Osteoblast (primary cell): ENCODE measurements at regions not wholly inside any gene's neighbourhood (a gene's known extent, or its start where the extent isn't known, plus 50 kb on each side); places are given as distances from the start of the nearest gene placed in this dataset.

Experiments
- DNase-seq: peaks from one replicate; pipeline ENCODE4 v3.0.0; 2011; ENCODE audit warnings: low spot score, mixed read lengths; ENCODE audit not compliant: insufficient read length; ENCODE audit errors: missing footprints
- H2AFZ ChIP-seq: 2 replicates; pipeline ENCODE4 v1.6.0; 2011; ENCODE audit warnings: mild to moderate bottlenecking, low read length
- H3K27ac ChIP-seq: 2 replicates; pipeline ENCODE4 v1.5.1; 2011; ENCODE audit warnings: mild to moderate bottlenecking, low read depth, low read length, moderate library complexity
- H3K27me3 ChIP-seq: 2 replicates; pipeline ENCODE4 v1.6.0; 2012; ENCODE audit warnings: mild to moderate bottlenecking, control low read depth, inconsistent platforms, low read length, moderate library complexity; ENCODE audit not compliant: insufficient read depth
- H3K36me3 ChIP-seq: 2 replicates; pipeline ENCODE4 v1.5.1; 2011; ENCODE audit warnings: mild to moderate bottlenecking, low read length, control low read depth, moderate library complexity; ENCODE audit not compliant: insufficient read depth
- H3K4me1 ChIP-seq: 2 replicates; pipeline ENCODE4 v1.5.1; 2011; ENCODE audit warnings: mild to moderate bottlenecking, low read length, control low read depth, moderate library complexity; ENCODE audit not compliant: insufficient read depth
- H3K4me2 ChIP-seq: 2 replicates; pipeline ENCODE4 v1.6.0; 2011; ENCODE audit warnings: mild to moderate bottlenecking, low read length; ENCODE audit not compliant: insufficient read depth
- H3K4me3 ChIP-seq: fragments of 200-600 bp; sonication (generic); 3 replicates; pipeline ENCODE4 v1.5.1; 2012; ENCODE audit warnings: mild to moderate bottlenecking, low read length, inconsistent platforms; ENCODE audit not compliant: insufficient read depth
- H3K79me2 ChIP-seq: 2 replicates; pipeline ENCODE4 v1.6.0; 2012; ENCODE audit warnings: mild to moderate bottlenecking, low read length, control low read depth, inconsistent platforms; ENCODE audit not compliant: insufficient read depth
- H3K9me3 ChIP-seq: 2 replicates; pipeline ENCODE4 v1.5.1; 2011; ENCODE audit warnings: low read depth, low read length, control low read depth
- H4K20me1 ChIP-seq: 2 replicates; pipeline ENCODE4 v1.6.0; 2012; ENCODE audit warnings: mild to moderate bottlenecking, low read length, control low read depth; ENCODE audit not compliant: insufficient read depth
- CTCF ChIP-seq: IDR thresholded peaks from 2 replicates; pipeline ENCODE4 v1.5.1; 2011; ENCODE audit warnings: mild to moderate bottlenecking, low read depth, low read length, moderate library complexity; ENCODE audit errors: extremely low read depth

GRCh38 chr4:188300385-188300784 is 161.1 kb downstream of the TRIML1 start:
- Histone ChIP-seq H3K4me3 (no peak overlapping the region), H3K9me3 (no peaks in the 10 kb centered on the region), H3K79me2 (no peaks in the 10 kb centered on the region), H3K27ac (no peak overlapping the region), H2AFZ (no peak overlapping the region), H4K20me1 (no peaks in the 10 kb centered on the region), H3K4me1 (peaks cover 31% of the 10 kb centered on the region), H3K27me3 (no peaks in the 10 kb centered on the region), H3K36me3 (no peaks in the 10 kb centered on the region), H3K4me2 (no peak overlapping the region)
- no peak for TF ChIP-seq CTCF
- DNase-seq, result no peak

- H3K36me3 ChIP-seq, result no peaks in the 10 kb centered on the region
- no peak overlapping the region for H3K4me3 ChIP-seq
- no peaks in the 10 kb centered on the region for H3K79me2 ChIP-seq
- H4K20me1 ChIP-seq, result no peaks in the 10 kb centered on the region
- H3K9me3 ChIP-seq, result no peaks in the 10 kb centered on the region
- no peaks in the 10 kb centered on the region for H3K27me3 ChIP-seq
- no peak for DNase-seq
- no peaks in the 10 kb centered on the region for H3K4me1 ChIP-seq
- H2AFZ ChIP-seq, result peak overlapping the region; percentile 10
- no peak overlapping the region for H3K4me2 ChIP-seq
- no peak overlapping the region for H3K27ac ChIP-seq
- TF ChIP-seq CTCF, result no peak
These were observed 166.4 kb downstream of the TRIML1 start for GRCh38 chr4:188305690-188306089.

- Histone ChIP-seq H4K20me1 (no peaks in the 10 kb centered on the region), H3K4me3 (no peak overlapping the region), H3K79me2 (no peaks in the 10 kb centered on the region), H3K36me3 (no peaks in the 10 kb centered on the region), H3K4me1 (no peaks in the 10 kb centered on the region), H3K27ac (no peak overlapping the region), H3K27me3 (no peaks in the 10 kb centered on the region), H2AFZ (no peak overlapping the region), H3K4me2 (no peak overlapping the region), H3K9me3 (no peaks in the 10 kb centered on the region)
- TF ChIP-seq CTCF, result no peak
- DNase-seq, result no peak
These were observed 168.3 kb downstream of the TRIML1 start for GRCh38 chr4:188307591-188307990.

- no peak for TF ChIP-seq CTCF
- no peak overlapping the region for H3K4me3 ChIP-seq
- DNase-seq, result no peak
- H3K4me2 ChIP-seq, result no peak overlapping the region
- H3K27me3 ChIP-seq, result no peaks in the 10 kb centered on the region
- H3K79me2 ChIP-seq, result no peaks in the 10 kb centered on the region
- H3K27ac ChIP-seq, result no peak overlapping the region
- no peaks in the 10 kb centered on the region for H4K20me1 ChIP-seq
- no peaks in the 10 kb centered on the region for H3K4me1 ChIP-seq
- H2AFZ ChIP-seq, result no peak overlapping the region
- H3K9me3 ChIP-seq, result no peaks in the 10 kb centered on the region
- H3K36me3 ChIP-seq, result no peaks in the 10 kb centered on the region
These were observed 168.9 kb downstream of the TRIML1 start for GRCh38 chr4:188308142-188308541.
